ENCODE measurements at regions not wholly inside any gene's neighbourhood (a gene's known extent, or its start where the extent isn't known, plus 50 kb on each side); places are given as distances from the start of the nearest gene placed in this dataset.

DNA sequence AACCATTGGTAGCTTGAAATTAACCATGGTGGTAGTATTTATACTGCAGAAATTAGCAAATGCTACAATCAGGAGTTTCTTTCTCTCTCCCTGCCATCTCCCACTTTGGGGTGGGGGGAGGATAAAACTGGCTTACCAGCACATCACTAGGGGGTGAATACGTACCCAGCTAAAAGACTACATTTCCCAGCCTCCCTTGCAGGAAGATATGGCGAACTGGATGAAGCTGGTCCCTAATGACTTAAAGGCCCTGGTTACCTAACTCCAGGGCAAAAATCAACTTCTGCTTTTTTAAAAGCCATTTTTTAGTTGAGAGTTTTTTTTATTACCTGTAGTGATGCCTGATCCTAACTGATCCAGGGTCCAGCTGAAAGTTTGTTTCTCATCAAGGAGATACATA, 70.3 kb upstream of the RAB12 start:
- DNase-seq, result no peak

DNA sequence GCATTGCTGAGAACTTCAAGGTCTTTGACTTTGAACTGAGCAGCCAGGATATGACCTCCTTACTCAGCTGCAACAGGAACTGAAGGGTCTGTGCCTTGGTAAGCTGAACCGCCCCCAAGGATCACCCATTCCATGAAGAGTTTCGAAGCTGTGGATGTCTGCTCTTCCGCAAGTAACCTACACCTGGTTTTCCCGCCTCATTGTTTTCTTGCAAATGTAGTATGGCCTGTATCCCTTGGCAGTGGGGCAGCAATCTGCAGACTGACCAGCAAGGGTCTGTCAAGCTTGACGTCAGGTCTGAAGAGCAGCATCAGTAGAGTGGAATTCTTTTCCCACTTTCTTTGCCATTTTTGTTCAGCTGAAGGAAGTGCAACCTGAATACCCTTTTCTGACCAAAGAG, 62.6 kb upstream of the RAB12 start:
- DNase-seq, result no peak

- no peak for DNase-seq
These were observed 61.1 kb upstream of the RAB12 start for GRCh38 chr18:8548186-8548585.

DNA sequence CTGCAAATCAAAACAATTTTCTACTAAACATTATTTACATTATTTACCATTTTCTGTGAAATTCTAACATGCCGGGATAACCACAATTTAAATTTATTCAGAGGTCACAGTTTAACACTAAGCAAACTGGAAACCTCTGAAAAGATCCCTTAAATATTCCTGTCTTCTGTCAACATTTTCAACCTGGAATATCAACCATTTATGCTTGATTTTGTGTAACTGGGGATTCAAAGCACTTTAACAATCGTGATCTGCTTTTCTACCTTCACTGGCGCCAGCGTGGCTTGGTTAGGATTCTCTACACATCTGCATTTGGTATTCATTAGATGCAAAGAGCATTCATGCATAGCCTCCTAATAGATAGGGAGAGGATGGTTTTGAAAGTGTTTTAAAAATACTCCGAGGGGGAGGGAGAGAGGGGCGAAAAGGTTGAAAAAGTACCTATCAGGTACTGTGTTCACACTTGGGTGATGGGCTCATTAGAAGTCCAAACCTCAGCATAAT, 59.9 kb upstream of the RAB12 start:
- DNase-seq, result no peak

GRCh38 chr18:8552151-8552550, 57.1 kb upstream of the RAB12 start:
- no peak for DNase-seq

DNA sequence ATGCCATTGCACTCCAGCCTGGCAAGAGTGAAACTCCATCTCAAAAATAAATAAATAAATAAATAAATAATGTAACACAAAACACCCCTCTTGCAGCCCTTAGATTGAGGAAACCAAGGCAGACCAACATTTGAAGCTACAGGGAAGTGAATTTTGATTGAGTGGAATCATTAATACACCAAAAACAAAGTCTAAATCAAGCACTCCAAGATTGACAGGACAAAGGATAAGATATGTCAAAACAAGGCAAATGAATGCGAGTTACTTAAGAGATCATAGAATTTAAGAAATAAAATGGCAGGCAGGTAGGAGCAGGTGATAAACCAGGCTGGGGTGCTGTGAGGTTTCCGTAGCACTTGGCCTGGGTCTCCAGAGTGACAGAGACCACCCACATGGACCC, 54.9 kb upstream of the RAB12 start:
- no peak for DNase-seq

- DNase-seq, result no peak
These were observed 52.8 kb upstream of the RAB12 start for GRCh38 chr18:8556424-8556823.

All from NCI-H187 (cell line).